ENCODE measurements at regions not wholly inside any gene's neighbourhood (a gene's known extent, or its start where the extent isn't known, plus 50 kb on each side); places are given as distances from the start of the nearest gene placed in this dataset.
A peak's percentile ranks its signal among the peaks of the same experiment; 100 is the strongest.

DNA sequence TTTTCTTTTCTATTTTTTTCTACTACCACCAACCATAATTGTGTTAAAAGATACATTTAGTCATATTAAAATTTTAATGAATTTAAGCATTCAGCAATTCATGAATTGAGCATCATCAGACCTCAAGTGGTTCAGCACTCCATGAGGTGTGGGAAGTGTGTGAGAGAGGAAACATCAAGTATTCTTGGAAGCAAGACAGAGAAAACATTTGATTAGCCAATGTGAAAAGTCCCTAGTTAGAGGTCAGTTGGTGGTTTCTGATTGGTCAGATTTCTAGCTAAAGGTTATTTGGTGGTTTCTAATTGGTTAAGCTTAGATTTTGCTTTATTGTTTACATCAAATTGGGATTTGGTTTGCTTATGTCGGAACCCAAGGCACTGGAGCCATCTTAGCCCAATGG lies 134.7 kb downstream of the KLF5 start:
- Mint-ChIP-seq H3K27me3 (ENCODE audit: low read depth in 3 of 3) (peaks cover 0 to 6% (median 2%) of the 10 kb centered on the region in 3 donors), H3K4me3 (no peak overlapping the region), H3K36me3 (no peaks in the 10 kb centered on the region), H3K4me1 (no peaks in the 10 kb centered on the region), H3K9me3 (peaks cover 0 to 7% (median 2%) of the 10 kb centered on the region in 7 donors), H3K27ac (no peak overlapping the region)
- Histone ChIP-seq H3K27ac (ENCODE audit: low read depth in 1 of 2, low read length in 2 of 2) (no peak overlapping the region), H3K27me3 (ENCODE audit: control insufficient read depth in 2 of 2, insufficient read depth in 2 of 2, low read length in 2 of 2) (no peaks in the 10 kb centered on the region), H3K79me2 (ENCODE audit: insufficient read depth, low read length) (no peaks in the 10 kb centered on the region), H3K9ac (ENCODE audit: insufficient read depth, low read length, poor library complexity, severe bottlenecking) (no peak overlapping the region), H3K9me3 (replicated peaks in 1 of 2; ENCODE audit: control insufficient read depth in 1 of 2, insufficient read depth in 1 of 2, low read length in 2 of 2) (no peaks in the 10 kb centered on the region), H3K36me3 (replicated peaks in 1 of 2; ENCODE audit: control insufficient read depth in 1 of 2, insufficient read depth in 2 of 2, low read length in 2 of 2) (no peaks in the 10 kb centered on the region), H3K4me1 (ENCODE audit: control insufficient read depth in 1 of 2, insufficient read depth in 2 of 2, low read length in 2 of 2) (no peaks in the 10 kb centered on the region), H4K20me1 (ENCODE audit: insufficient read depth, low read length) (no peaks in the 10 kb centered on the region), H3K4me3 (replicated peaks in 1 of 3; ENCODE audit: low read depth in 2 of 3, low read length in 3 of 3) (no peak overlapping the region), H3K4me2 (replicated peaks; ENCODE audit: extremely low read depth, low read length, poor library complexity, severe bottlenecking) (no peak overlapping the region), H2AFZ (ENCODE audit: insufficient read depth, low read depth, low read length, poor library complexity, severe bottlenecking) (no peak overlapping the region)
- TF ChIP-seq, protein P1, sequence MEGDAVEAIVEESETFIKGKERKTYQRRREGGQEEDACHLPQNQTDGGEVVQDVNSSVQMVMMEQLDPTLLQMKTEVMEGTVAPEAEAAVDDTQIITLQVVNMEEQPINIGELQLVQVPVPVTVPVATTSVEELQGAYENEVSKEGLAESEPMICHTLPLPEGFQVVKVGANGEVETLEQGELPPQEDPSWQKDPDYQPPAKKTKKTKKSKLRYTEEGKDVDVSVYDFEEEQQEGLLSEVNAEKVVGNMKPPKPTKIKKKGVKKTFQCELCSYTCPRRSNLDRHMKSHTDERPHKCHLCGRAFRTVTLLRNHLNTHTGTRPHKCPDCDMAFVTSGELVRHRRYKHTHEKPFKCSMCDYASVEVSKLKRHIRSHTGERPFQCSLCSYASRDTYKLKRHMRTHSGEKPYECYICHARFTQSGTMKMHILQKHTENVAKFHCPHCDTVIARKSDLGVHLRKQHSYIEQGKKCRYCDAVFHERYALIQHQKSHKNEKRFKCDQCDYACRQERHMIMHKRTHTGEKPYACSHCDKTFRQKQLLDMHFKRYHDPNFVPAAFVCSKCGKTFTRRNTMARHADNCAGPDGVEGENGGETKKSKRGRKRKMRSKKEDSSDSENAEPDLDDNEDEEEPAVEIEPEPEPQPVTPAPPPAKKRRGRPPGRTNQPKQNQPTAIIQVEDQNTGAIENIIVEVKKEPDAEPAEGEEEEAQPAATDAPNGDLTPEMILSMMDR (IDR thresholded peaks at IDR 0.05), result no peak
- intact Hi-C loops (cut with micrococcal nuclease), result no loop called here
- WGBS (ENCODE audit: insufficient coverage), result no CpG with 5 or more reads among the region's 1 CpG
- no peak for DNase-seq

DNA sequence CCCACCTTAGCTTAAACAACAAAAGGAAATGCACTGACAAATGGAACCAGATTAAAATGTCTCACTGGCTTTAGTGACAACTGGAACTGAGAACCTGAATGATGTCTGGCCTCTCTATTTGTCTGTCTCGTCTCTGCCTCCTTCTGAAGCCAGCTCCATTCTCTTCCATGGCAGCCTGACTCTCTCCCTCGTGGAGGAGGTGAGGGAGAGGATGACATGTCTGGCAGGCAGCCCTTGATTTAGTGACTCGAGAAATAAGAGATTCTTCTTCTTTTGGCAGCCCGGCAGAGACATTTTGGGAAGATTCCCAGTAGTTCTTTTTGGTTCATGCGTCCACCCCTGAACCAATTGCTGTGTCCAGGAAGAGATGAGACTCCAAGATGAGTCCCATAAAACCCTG lies 131.7 kb downstream of the KLF5 start:
- H3K27me3 ChIP-seq (ENCODE audit: control insufficient read depth in 2 of 2, insufficient read depth in 2 of 2, low read length in 2 of 2), result no peaks in the 10 kb centered on the region
- no peak overlapping the region for H3K4me3 Mint-ChIP-seq
- H3K27ac Mint-ChIP-seq, result no peak overlapping the region
- H3K4me3 ChIP-seq (replicated peaks in 1 of 3; ENCODE audit: low read depth in 2 of 3, low read length in 3 of 3), result no peak overlapping the region
- intact Hi-C loops (cut with micrococcal nuclease), result no loop called here
- no peak overlapping the region for H3K27ac ChIP-seq (ENCODE audit: low read depth in 1 of 2, low read length in 2 of 2)
- TF ChIP-seq, protein P1 (IDR thresholded peaks at IDR 0.05), result no peak
- no peak overlapping the region for H3K9ac ChIP-seq (ENCODE audit: insufficient read depth, low read length, poor library complexity, severe bottlenecking)
- no peaks in the 10 kb centered on the region for H4K20me1 ChIP-seq (ENCODE audit: insufficient read depth, low read length)
- WGBS (ENCODE audit: insufficient coverage), result 100% methylated on average over 2 of the region's 5 CpGs
- no peak for DNase-seq
- H3K36me3 Mint-ChIP-seq, result no peaks in the 10 kb centered on the region
- no peak overlapping the region for H3K4me2 ChIP-seq (replicated peaks; ENCODE audit: extremely low read depth, low read length, poor library complexity, severe bottlenecking)
- H2AFZ ChIP-seq (ENCODE audit: insufficient read depth, low read depth, low read length, poor library complexity, severe bottlenecking), result peak overlapping the region; percentile 37
- peaks cover 1 to 3% (median 2%) of the 10 kb centered on the region in 3 donors for H3K27me3 Mint-ChIP-seq (ENCODE audit: low read depth in 3 of 3)
- no peaks in the 10 kb centered on the region for H3K79me2 ChIP-seq (ENCODE audit: insufficient read depth, low read length)
- no peaks in the 10 kb centered on the region for H3K36me3 ChIP-seq (replicated peaks in 1 of 2; ENCODE audit: control insufficient read depth in 1 of 2, insufficient read depth in 2 of 2, low read length in 2 of 2)
- no peaks in the 10 kb centered on the region for H3K4me1 Mint-ChIP-seq
- no peaks in the 10 kb centered on the region for H3K9me3 ChIP-seq (replicated peaks in 1 of 2; ENCODE audit: control insufficient read depth in 1 of 2, insufficient read depth in 1 of 2, low read length in 2 of 2)
- peaks cover 0 to 4% (median 2%) of the 10 kb centered on the region in 7 donors for H3K9me3 Mint-ChIP-seq
- no peaks in the 10 kb centered on the region for H3K4me1 ChIP-seq (ENCODE audit: control insufficient read depth in 1 of 2, insufficient read depth in 2 of 2, low read length in 2 of 2)

All from CD14-positive monocyte (primary cell).